H1 (cell line): ENCODE measurements at regions not wholly inside any gene's neighbourhood (a gene's known extent, or its start where the extent isn't known, plus 50 kb on each side); places are given as distances from the start of the nearest gene placed in this dataset.

Experiments used
- CTCF ChIA-PET: fragments of 300-600 bp; sonication (Branson Sonifier 250); formaldehyde crosslinking; loops from one replicate; lab custom pipeline; 2021; ENCODE audit not compliant: partially characterized antibody; lab: Charles Lee
- POLR2A ChIA-PET: fragments of 300-600 bp; sonication (Branson Sonifier 250); formaldehyde crosslinking; loops from one replicate; lab custom pipeline; 2021; ENCODE audit warnings: inconsistent platforms; ENCODE audit not compliant: partially characterized antibody; lab: Charles Lee
- DNase-seq, 2 experiments: peaks; one replicate each; pipeline versions ENCODE4 v3.0.0 to v3.0.0-alpha.2; 2010 to 2022; ENCODE audit warnings: low spot score in 2 of 2, low read depth in 1 of 2, mixed read lengths in 1 of 2
- FAIRE-seq: peaks from 2 replicates; lab custom pipeline; 2011; peaks lifted over from hg19 to GRCh38; lab: Jason Lieb, UNC
- H2AFZ ChIP-seq: 2 replicates; pipeline ENCODE4 v1.8.1; 2012; ENCODE audit warnings: low read length, inconsistent platforms
- H2AK5ac ChIP-seq: 2 replicates; pipeline ENCODE4 v1.6.1; 2013; ENCODE audit warnings: low read depth, low read length
- H2BK120ac ChIP-seq: replicated peaks from 2 replicates; pipeline ENCODE3; 2013; ENCODE audit warnings: low read depth, low read length, inconsistent platforms
- H2BK12ac ChIP-seq: 2 replicates; pipeline ENCODE4 v1.6.1; 2013; ENCODE audit warnings: low read depth, low read length
- H2BK15ac ChIP-seq: 2 replicates; pipeline ENCODE4 v1.6.1; 2013; ENCODE audit warnings: low read length
- H2BK20ac ChIP-seq: 2 replicates; pipeline ENCODE4 v1.6.1; 2013; ENCODE audit warnings: low read length
- H2BK5ac ChIP-seq: 2 replicates; pipeline ENCODE4 v1.6.1; 2013; ENCODE audit warnings: low read depth, low read length
- H3K14ac ChIP-seq: 2 replicates; pipeline ENCODE4 v1.6.1; 2013; ENCODE audit warnings: inconsistent platforms; ENCODE audit not compliant: insufficient read length
- H3K18ac ChIP-seq: 2 replicates; pipeline ENCODE4 v1.6.1; 2013; ENCODE audit warnings: low read length; ENCODE audit errors: extremely low read depth
- H3K23ac ChIP-seq: 2 replicates; pipeline ENCODE4 v1.6.1; 2013; ENCODE audit warnings: inconsistent platforms; ENCODE audit not compliant: insufficient read length
- H3K23me2 ChIP-seq: 2 replicates; pipeline ENCODE4 v1.6.1; 2013; ENCODE audit warnings: low read depth, low read length
- H3K27ac ChIP-seq: 2 replicates; pipeline ENCODE4 v1.6.1; 2011; ENCODE audit warnings: low read depth, low read length, inconsistent platforms
- H3K27me3 ChIP-seq, 4 experiments: replicated peaks in 1 of 4; 1 replicate in 1 of 4; 2 replicates in 3 of 4; pipeline versions ENCODE4 v1.6.1 to v1.8.1; 2011 to 2013; ENCODE audit warnings: low read length in 3 of 4, mild to moderate bottlenecking in 3 of 4, inconsistent platforms in 2 of 4, mixed read lengths in 2 of 4, moderate library complexity in 1 of 4; ENCODE audit not compliant: control insufficient read depth in 3 of 4, insufficient read depth in 3 of 4; ENCODE audit errors: extremely low read depth in 1 of 4
- H3K36me3 ChIP-seq, 4 experiments: 2 replicates each; pipeline versions ENCODE4 v1.6.1 to v1.8.1; 2011 to 2013; ENCODE audit warnings: mild to moderate bottlenecking in 4 of 4, low read length in 3 of 4, moderate library complexity in 2 of 4, control low read depth in 1 of 4, inconsistent platforms in 1 of 4; ENCODE audit not compliant: insufficient read depth in 4 of 4, control insufficient read depth in 2 of 4
- H3K4ac ChIP-seq: replicated peaks from 2 replicates; pipeline ENCODE3; 2013; ENCODE audit warnings: low read length, low read depth, mixed read lengths, inconsistent platforms; ENCODE audit not compliant: insufficient read length
- H3K4me1 ChIP-seq, 4 experiments: replicated peaks in 1 of 4; 1 replicate in 1 of 4; 2 replicates in 3 of 4; pipeline versions ENCODE4 v1.6.1 to v1.8.1; 2011 to 2013; ENCODE audit warnings: low read length in 3 of 4, inconsistent platforms in 2 of 4, mixed read lengths in 1 of 4; ENCODE audit not compliant: insufficient read depth in 4 of 4, control insufficient read depth in 3 of 4
- H3K4me2 ChIP-seq, 2 experiments: 2 replicates each; pipeline versions ENCODE4 v1.6.1 to v1.8.1; 2011 to 2013; ENCODE audit warnings: low read depth in 2 of 2, low read length in 2 of 2, control low read depth in 1 of 2, inconsistent platforms in 1 of 2, mild to moderate bottlenecking in 1 of 2; ENCODE audit not compliant: insufficient read depth in 1 of 2
- H3K4me3 ChIP-seq, 4 experiments: fragments of 200-600, 300-600 bp in 1 of 4; sonication (generic), shearing (Covaris generic), sonication (Bioruptor Twin) in 1 of 4; 2 replicates each; pipeline versions ENCODE4 v1.5.1 to v1.8.1; 2011 to 2016; ENCODE audit warnings: low read length in 4 of 4, low read depth in 3 of 4, control low read depth in 2 of 4, inconsistent platforms in 2 of 4, mild to moderate bottlenecking in 2 of 4, mixed read lengths in 1 of 4, moderate library complexity in 1 of 4; ENCODE audit not compliant: insufficient read depth in 2 of 4; ENCODE audit errors: extremely low read depth in 1 of 4
- H3K56ac ChIP-seq: replicated peaks from 2 replicates; pipeline ENCODE3; 2013; ENCODE audit warnings: low read depth, mild to moderate bottlenecking, mixed read lengths, low read length, inconsistent platforms; ENCODE audit not compliant: insufficient read length
- H3K79me1 ChIP-seq: 2 replicates; pipeline ENCODE4 v1.6.1; 2013; ENCODE audit warnings: low read depth, low read length, control low read depth
- H3K79me2 ChIP-seq, 2 experiments: 2 replicates each; pipeline versions ENCODE4 v1.6.1 to v1.8.1; 2012 to 2013; ENCODE audit warnings: low read length in 2 of 2, mild to moderate bottlenecking in 2 of 2, inconsistent platforms in 1 of 2; ENCODE audit not compliant: insufficient read depth in 2 of 2, control insufficient read depth in 1 of 2
- H3K9ac ChIP-seq, 4 experiments: replicated peaks in 1 of 4; 1 replicate in 1 of 4; 2 replicates in 3 of 4; pipeline versions ENCODE4 v1.6.1 to v1.8.1; 2011 to 2013; ENCODE audit warnings: low read depth in 3 of 4, low read length in 3 of 4, control low read depth in 2 of 4, mild to moderate bottlenecking in 2 of 4, moderate library complexity in 2 of 4, inconsistent platforms in 1 of 4; ENCODE audit errors: extremely low read depth in 1 of 4
- H3K9me3 ChIP-seq, 2 experiments: 2 replicates each; pipeline versions ENCODE4 v1.6.1 to v1.8.1; 2012 to 2013; ENCODE audit warnings: mild to moderate bottlenecking in 2 of 2, moderate library complexity in 2 of 2, control low read depth in 1 of 2, inconsistent platforms in 1 of 2, low read depth in 1 of 2, low read length in 1 of 2, mixed read lengths in 1 of 2; ENCODE audit not compliant: insufficient read depth in 2 of 2
- H4K20me1 ChIP-seq, 2 experiments: replicated peaks in 1 of 2; 2 replicates each; pipeline versions ENCODE3 to v1.8.1; 2011 to 2013; ENCODE audit warnings: inconsistent platforms in 2 of 2, low read length in 2 of 2, mild to moderate bottlenecking in 1 of 2; ENCODE audit not compliant: insufficient read depth in 2 of 2, control insufficient read depth in 1 of 2
- H4K5ac ChIP-seq: 2 replicates; pipeline ENCODE4 v1.6.1; 2013; ENCODE audit warnings: low read length, low read depth, mixed read lengths, inconsistent platforms; ENCODE audit not compliant: insufficient read length
- H4K8ac ChIP-seq: 2 replicates; pipeline ENCODE4 v1.8.0; 2013; ENCODE audit warnings: mild to moderate bottlenecking, moderate library complexity, low read length, inconsistent platforms; ENCODE audit not compliant: insufficient read depth; ENCODE audit errors: extremely low read depth
- H4K91ac ChIP-seq: replicated peaks from 2 replicates; pipeline ENCODE3; 2013; ENCODE audit warnings: low read length, mixed read lengths, inconsistent platforms; ENCODE audit not compliant: insufficient read length
- JUN ChIP-seq: IDR thresholded peaks from 2 replicates; pipeline ENCODE4 v1.6.1; 2011; ENCODE audit warnings: low read depth, mild to moderate bottlenecking, improper control_type of control experiment, low read length
- MAFK ChIP-seq: IDR thresholded peaks from 2 replicates; pipeline ENCODE4 v1.6.1; 2012; ENCODE audit warnings: low read depth, mild to moderate bottlenecking, improper control_type of control experiment, low read length
- WGBS, 2 experiments: shearing (Covaris generic) in 1 of 2; methylation state at CpG; one replicate each; pipeline versions ENCODE4 v1.1.6 to v1.1.7; 2013 to 2015; ENCODE audit warnings: low lambda C conversion rate in 2 of 2, mixed read lengths in 2 of 2, inconsistent platforms in 1 of 2, low coverage in 1 of 2, missing lambda C conversion rate in 1 of 2; ENCODE audit not compliant: insufficient replicate concordance in 2 of 2, insufficient coverage in 1 of 2, insufficient read length in 1 of 2; ENCODE audit errors: extremely low coverage in 1 of 2, missing lambda C conversion rate in 1 of 2; 5-methylcytosine and 5-hydroxymethylcytosine counted together

DNA sequence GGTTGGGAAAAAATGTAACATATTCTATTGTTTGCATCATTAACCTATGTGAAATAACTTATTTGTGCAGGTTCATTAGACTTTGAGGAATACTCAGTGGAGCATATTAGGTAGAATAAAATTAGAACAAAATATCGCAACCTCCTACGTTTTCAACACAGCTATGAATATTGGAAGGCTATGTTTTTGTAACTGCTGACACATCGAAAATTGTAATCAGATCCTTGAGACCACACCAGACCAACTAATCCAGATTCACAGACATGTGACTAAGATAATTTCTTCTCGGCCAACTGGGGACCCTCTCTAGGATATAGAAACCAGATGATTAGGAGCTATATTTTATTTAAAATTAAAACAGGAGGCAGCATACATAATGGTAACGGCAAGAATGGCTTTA, 77.5 kb upstream of the VWC2 start:
- WGBS, 2 experiments: 93% methylated on average over 5 of the region's 5 CpGs; no CpG with 5 or more reads in 1 of the 2 experiments
- H3K23me2 ChIP-seq: no peaks in the 10 kb centered on the region

More for the DNA sequence above, 77.5 kb upstream of the VWC2 start:
- Histone ChIP-seq H3K27ac (no peak overlapping the region), H2AK5ac (no peak overlapping the region), H3K36me3 (no peaks in the 10 kb centered on the region), H3K79me1 (no peaks in the 10 kb centered on the region), H4K20me1 (no peaks in the 10 kb centered on the region), H2BK20ac (no peak overlapping the region), H3K23ac (no peak overlapping the region), H3K9ac (no peak overlapping the region), H2BK15ac (no peak overlapping the region), H3K4me2 (no peak overlapping the region), H3K18ac (no peak overlapping the region), H3K79me2 (no peaks in the 10 kb centered on the region), H3K56ac (no peak overlapping the region), H3K4me1 (no peaks in the 10 kb centered on the region), H2BK5ac (no peak overlapping the region), H4K5ac (no peak overlapping the region), H4K91ac (no peak overlapping the region), H3K14ac (no peak overlapping the region), H2AFZ (no peak overlapping the region), H3K4ac (no peak overlapping the region), H4K8ac (no peak overlapping the region), H2BK120ac (no peak overlapping the region), H3K4me3 (no peak overlapping the region), H2BK12ac (no peak overlapping the region), H3K9me3 (no peaks in the 10 kb centered on the region), H3K27me3 (no peaks in the 10 kb centered on the region)
- POLR2A ChIA-PET: no interaction called here
- CTCF ChIA-PET: no interaction called here
- FAIRE-seq (no peak), DNase-seq (no peak)
- TF ChIP-seq JUN: no peak
- TF ChIP-seq MAFK: peak; percentile 75; the same call in 1 of the 2 replicates
